Mammary epithelial cell (primary cell): ENCODE measurements at regions not wholly inside any gene's neighbourhood (a gene's known extent, or its start where the extent isn't known, plus 50 kb on each side); places are given as distances from the start of the nearest gene placed in this dataset.

ENCODE experiments used
- EZH2 ChIP-seq: IDR thresholded peaks from 2 replicates; pipeline ENCODE4 v1.6.1; 2012; ENCODE audit warnings: low read length, inconsistent platforms, borderline replicate concordance
- TF ChIP-seq, protein P1 (sequence below), 2 donors: IDR thresholded peaks in 1 of 2; conservative IDR thresholded peaks in 1 of 2; 2 replicates each; pipeline ENCODE4 v1.5.1; 2011 to 2012; ENCODE audit warnings: inconsistent platforms in 2 of 2, low read length in 2 of 2, mild to moderate bottlenecking in 2 of 2, control low read depth in 1 of 2, low read depth in 1 of 2; ENCODE audit not compliant: insufficient read depth in 1 of 2; ENCODE audit errors: extremely low read depth in 1 of 2

DNA sequence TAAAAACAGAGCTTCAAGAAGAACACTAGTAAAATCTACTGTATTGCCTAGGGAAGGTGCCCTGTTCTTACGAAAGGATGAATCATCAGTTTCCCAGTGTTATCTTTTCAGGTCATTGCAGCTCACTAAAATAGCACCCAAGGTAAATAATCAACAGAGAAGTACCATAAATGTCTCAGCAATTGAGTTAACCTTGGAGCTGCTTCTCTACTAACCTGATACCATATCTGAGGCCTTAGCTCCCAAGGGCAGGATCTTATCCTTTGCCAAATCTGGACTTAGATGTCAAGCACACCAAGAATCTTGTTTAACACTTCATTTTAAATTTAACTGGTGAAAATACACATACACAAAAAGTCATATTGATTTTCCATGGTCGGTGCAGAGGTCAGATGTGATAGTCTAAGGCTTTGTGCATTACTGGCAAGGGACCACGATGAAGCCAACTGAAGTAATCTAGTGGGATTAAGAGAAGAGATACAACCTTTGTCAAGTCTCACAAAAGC is 81.5 kb downstream of the EDN1 start:
- TF ChIP-seq EZH2, result no peak
- TF ChIP-seq, protein P1, sequence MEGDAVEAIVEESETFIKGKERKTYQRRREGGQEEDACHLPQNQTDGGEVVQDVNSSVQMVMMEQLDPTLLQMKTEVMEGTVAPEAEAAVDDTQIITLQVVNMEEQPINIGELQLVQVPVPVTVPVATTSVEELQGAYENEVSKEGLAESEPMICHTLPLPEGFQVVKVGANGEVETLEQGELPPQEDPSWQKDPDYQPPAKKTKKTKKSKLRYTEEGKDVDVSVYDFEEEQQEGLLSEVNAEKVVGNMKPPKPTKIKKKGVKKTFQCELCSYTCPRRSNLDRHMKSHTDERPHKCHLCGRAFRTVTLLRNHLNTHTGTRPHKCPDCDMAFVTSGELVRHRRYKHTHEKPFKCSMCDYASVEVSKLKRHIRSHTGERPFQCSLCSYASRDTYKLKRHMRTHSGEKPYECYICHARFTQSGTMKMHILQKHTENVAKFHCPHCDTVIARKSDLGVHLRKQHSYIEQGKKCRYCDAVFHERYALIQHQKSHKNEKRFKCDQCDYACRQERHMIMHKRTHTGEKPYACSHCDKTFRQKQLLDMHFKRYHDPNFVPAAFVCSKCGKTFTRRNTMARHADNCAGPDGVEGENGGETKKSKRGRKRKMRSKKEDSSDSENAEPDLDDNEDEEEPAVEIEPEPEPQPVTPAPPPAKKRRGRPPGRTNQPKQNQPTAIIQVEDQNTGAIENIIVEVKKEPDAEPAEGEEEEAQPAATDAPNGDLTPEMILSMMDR (conservative IDR thresholded peaks at IDR 0.05 in 1 of 2, IDR thresholded peaks at IDR 0.05 in 1 of 2; ENCODE audit: extremely low read depth in 1 of 2, insufficient read depth in 1 of 2, low read depth in 1 of 2, low read length in 2 of 2), result no peak
